Astrocyte of the hippocampus (primary cell): ENCODE measurements at regions not wholly inside any gene's neighbourhood (a gene's known extent, or its start where the extent isn't known, plus 50 kb on each side); places are given as distances from the start of the nearest gene placed in this dataset.
"Not testable (repeated sequence)": the region's sequence is repeated elsewhere in the genome, so short reads cannot be mapped to it uniquely, and the experiment has no call there.

Source experiments
- DNase-seq: peaks from one replicate; pipeline ENCODE4 v3.0.0; 2011; ENCODE audit warnings: low read depth, low spot score

DNA sequence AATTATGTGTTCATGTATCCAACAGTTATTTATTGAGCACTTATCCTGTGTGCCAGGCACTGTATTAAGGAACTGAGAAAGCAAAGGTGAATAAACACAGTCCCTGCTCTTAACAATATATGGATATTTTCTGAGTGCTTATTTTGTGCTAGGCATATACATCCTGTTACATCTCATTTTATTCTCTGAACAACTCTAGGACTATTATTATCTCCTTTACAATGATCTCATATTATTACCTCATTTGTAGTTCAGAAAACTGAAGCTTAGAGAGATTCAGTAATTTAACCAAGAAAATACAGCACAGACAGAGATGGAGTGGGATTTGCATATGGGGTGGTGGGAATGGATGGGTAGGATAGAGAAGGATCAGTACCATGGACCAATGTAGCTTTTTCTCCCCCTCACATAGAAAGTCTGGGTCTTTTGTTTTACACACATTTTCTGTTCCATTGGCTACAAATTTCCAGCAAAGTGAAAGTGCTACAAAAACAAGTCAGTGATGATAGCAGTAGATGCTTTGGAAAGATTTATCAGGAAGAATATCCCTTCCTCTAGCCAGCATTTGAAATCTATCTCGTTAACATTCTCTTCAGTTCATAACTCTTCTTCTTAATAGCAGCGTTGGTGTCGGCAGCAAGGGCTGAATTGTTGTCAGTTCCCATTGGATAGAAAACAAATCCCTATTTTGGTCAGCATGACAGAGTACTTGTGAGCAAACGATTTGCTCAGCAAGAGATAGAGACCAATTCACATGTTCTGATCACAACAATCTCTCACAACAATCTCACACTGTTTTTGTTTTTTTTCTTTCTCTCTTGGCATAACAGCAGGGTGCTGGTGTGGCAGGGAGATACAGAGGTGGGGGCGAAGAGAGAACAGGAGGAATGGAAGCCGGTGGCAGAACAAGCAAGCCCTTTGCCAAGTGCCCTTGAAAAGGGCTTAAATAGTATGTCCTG lies 102.2 kb upstream of the KCTD1 start:
- peak; percentile 3 for DNase-seq

- no peak for DNase-seq
These were observed 100.8 kb upstream of the KCTD1 start for GRCh38 chr18:26649193-26649543.

DNA sequence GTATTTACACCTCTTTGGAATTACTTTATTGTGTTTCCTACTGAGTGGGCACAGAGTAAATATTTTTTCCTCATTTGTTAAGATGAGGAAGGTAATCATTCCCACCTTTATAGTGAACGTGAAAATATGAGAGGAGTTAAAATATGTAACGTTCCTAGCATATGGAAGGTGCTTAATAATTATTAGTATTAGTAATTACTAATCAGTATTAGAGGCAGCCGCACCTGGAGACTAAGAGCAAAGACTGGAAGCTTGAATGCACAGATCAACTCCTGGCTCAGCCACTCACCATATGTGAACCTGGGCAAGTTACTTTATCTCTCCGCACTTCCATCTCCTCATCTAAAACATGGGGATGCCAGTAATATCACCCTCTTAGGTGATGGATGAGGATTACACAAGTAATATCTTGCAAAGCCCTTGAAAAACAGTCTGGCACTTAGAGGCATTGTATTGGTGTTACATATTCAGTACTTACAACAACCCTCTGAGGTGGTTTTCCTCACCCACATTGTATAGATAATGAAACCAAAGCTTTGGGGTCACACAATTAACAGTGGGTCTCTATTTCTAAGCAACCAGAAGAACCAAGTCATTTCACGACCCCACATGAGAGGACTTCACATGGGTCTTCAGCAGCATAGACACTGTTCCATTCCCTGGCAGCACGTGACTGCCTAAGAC lies 100.3 kb upstream of the KCTD1 start:
- no peak for DNase-seq

DNA sequence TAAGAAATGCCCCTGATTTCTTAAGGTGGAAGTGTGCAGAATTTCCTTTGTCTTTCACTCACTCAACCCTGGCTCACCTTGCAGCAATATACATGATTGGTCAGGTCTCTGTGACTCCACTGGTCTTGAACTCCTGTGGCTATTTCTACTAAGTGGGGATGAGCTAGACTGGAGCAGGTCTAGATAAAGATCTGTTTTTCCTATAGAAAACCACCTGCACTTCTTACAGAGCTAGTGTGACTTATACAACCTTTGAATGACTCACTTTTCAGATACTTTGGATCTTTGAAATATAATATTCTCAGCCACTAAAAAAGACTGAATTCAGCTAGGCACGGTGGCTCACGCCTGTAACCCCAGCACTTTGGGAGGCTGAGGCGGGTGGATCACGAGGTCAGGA lies 98.5 kb upstream of the KCTD1 start:
- no peak for DNase-seq

DNA sequence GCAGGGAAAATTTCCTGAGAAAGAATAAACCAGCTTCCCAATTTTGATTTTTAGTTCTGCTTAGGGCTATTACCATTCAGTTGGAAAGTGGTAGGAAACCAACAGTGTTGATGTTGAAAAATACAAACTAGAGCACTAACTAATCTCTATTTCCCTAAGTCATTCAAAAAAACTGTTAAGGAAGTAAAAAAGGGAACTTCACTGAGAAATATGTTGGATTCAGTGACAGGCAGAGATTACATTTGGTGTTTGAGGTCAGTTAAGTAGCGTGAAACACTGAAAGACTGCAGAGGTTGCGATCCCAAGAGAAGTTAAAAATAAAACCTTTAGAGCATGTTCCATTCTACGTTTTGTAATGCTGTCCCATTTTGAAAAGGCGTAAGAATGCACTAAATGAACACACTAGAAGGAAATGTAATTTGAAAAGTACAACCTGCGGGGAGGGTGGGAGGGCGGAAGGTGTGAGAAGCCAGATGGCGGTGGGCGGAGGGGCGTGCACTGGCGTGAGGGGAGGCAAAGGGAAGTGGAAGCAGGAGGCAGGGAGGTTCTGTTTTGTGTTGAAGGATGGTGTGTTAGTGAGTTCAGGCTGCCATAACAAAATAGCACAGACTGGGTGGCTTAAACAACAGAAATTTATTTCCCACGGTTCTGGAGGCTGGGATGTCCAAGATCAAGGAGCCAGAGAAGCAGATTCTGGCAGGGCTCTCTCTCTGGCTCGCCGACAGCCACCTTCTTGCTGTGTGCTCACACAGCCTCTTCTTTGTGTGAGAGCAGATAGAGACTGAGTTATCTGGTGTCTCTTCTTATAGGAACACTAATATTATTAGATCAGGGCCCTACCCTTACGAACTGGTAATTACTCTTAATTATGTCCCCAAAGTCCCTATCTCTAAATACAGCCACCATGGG lies 94.3 kb upstream of the KCTD1 start:
- DNase-seq = no peak

GRCh38 chr18:26640541-26640940 lies 92.2 kb upstream of the KCTD1 start:
- no peak for DNase-seq

DNA sequence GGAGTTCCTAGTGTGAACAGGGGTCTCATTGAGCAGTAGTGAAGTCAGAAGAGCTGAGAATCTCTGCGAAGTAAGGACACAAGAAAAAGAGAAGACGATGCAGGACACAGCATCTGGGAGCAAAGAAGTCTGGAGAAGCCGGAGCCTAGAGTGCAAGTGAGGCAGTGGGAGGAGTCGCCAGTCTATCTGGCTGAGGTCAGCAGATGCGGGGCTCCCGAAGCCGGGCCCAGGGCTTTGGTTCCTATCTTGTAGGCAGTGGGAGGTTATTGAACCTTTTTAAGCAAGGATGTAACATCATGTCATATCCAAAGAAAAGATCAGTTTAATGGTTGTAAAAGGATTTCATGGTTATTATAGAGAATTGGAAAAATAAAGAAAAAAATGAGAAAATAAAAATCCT lies 90.8 kb upstream of the KCTD1 start:
- DNase-seq = no peak

- no peak for DNase-seq
These were observed 89.6 kb upstream of the KCTD1 start for GRCh38 chr18:26637983-26638382.

- no peak for DNase-seq
These were observed 89.0 kb upstream of the KCTD1 start for GRCh38 chr18:26637324-26637723.

DNA sequence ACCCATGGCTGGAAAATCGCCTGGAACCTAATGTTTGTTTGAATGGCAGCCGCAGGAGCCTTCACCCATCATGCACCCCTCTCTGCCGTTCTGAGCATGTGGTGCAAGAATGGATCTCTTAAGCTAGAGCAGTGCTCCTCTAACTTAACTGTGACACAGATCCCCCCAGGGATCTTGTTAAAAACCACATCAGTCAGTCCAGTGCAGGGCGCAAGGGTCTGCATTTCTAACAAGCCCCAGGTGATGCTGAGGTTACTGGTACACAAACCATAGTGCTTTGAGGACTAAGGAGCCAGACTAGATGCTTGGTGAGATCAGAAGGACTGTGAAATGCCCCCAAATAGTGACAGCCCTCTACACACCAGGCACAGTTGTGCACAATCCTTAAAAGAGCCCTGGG lies 87.1 kb upstream of the KCTD1 start:
- no peak for DNase-seq

GRCh38 chr18:26634631-26635030 lies 86.3 kb upstream of the KCTD1 start:
- no peak for DNase-seq

DNA sequence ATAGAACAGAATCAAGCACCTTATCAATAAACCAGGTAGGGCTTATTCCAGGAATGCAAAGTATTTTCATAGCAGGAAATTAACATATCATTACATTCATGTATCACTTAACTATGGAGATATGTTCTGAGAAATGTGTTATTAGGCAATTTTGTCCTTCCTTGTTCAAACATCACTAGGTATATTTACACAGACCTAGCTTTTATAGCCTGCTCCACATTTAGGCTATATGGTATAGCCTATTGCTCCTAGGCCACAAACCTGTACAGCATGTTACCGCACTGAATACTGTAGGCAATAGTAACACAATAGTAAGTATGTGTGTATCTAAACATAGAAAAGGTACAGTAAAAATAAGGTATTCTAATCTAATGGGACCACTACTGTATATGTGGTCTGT lies 82.8 kb upstream of the KCTD1 start:
- DNase-seq = no peak

GRCh38 chr18:26630596-26630995 lies 82.2 kb upstream of the KCTD1 start:
- DNase-seq = no peak

DNA sequence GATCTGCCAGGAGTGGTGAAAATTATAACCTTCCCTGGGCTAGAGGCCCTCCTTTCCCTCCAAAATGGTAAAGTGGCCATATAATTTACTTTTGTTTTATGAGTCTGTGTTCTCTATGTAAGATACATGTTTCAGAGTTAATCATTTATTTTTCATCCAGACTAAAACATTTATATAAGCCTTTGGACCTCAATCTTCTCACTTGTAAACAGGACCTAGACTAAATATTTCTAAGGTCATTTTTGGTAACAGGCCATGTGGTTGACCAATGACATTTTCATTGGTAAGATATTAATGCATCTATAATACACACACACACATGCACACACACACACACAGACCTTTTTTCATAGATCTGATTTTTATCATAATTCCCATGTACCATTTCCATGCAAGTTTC lies 79.7 kb upstream of the KCTD1 start:
- DNase-seq = no peak

DNA sequence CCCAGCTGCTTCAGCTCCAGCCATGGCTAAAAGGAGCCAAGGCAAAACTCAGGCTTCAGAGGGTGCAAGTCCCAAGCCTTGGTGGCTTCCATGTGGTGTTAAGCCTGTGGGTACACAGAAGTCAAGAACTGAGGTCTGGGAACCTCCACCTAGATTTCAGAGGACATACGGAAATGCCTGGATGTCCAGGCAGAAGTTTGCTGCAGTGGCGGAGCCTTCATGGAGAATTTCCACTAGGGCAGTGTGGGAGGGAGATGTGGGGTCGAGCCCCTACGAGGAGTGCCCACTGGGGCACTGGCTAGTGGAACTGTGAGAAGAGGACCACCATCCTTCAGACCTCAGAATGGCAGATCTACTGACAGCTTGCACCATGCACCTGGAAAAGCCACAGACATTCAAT lies 76.1 kb upstream of the KCTD1 start:
- DNase-seq = no peak

- DNase-seq = not testable (repeated sequence)
These were observed 75.0 kb upstream of the KCTD1 start for GRCh38 chr18:26623314-26623713.

- peak; percentile 30 for DNase-seq
These were observed 73.0 kb upstream of the KCTD1 start for GRCh38 chr18:26621161-26622026.

GRCh38 chr18:26619350-26619749 lies 71.0 kb upstream of the KCTD1 start:
- peak; percentile 8 for DNase-seq

DNA sequence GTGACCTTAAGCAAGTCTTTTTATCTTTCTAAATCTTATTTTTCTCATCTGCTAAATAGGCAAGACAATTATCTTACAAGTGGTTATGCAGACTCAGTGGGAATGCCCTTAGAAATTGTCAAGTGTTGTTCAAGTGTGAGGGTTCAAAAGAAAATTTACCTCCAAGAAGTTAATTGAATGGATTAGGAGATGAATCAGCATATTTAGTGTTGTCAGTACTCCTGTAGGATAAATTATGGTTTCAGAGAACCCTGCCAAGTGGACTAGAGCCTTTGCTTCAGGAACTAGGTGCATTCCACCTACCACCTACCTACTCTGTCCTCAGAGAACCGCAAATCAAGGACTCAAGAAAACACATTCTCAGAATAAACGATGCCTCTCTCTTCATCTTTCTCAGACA lies 69.8 kb upstream of the KCTD1 start:
- DNase-seq = peak; percentile 13

DNA sequence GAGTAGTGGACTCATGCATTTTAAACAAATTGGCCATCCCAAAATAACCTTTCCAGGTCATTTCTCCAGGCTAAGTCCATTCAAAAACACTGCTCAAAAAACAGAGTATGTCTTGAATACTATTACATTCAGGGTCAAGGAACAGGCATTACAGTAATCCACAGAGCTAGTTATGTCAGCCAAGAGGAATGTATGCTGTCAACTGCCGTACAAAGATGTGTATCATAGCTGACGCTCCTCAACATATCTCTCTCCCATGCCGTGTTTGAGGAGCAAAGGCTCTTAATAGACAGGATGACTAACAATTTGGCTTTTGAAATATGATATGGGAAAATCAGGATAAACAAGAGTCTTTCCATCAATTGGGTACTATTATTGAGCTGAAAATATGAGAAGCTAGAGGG lies 68.8 kb upstream of the KCTD1 start:
- DNase-seq = peak; percentile 86

- DNase-seq = peak; percentile 26
These were observed 66.0 kb upstream of the KCTD1 start for GRCh38 chr18:26614374-26614773.
